ENCODE measurements at regions not wholly inside any gene's neighbourhood (a gene's known extent, or its start where the extent isn't known, plus 50 kb on each side); places are given as distances from the start of the nearest gene placed in this dataset.

DNA sequence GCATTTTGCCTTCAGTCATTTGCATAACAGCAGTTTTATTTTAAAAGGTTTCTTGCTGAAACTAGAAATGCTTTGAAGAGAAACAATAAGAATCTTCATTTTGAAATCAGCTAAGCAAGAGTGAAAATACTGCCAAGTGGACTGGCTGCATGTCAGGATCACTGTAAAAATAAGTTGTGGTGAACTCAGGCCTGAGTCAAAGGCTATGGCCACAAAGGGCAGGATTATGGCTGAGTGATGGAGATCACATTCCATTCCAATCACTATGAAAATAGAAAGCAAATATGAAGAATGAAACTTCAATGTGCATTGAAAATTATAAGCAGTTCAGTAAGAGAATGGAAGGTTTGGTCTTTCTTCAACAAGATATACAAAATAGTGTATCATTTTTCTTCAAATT is 224.5 kb downstream of the PCDH18 start:
- no TSS peak for BruUV-seq (replicated peaks)
- H3K4me1 ChIP-seq (ENCODE audit: insufficient read depth, low read length, poor library complexity, severe bottlenecking) = peaks cover 11% of the 10 kb centered on the region
- H3K9me3 ChIP-seq (ENCODE audit: low read depth, low read length, poor library complexity, severe bottlenecking) = peaks cover 4% of the 10 kb centered on the region
- ChIA-PET POLR2A (ENCODE audit: low non-redundant PET) (no interaction called here), CTCF (no interaction called here)
- H3K36me3 ChIP-seq (ENCODE audit: insufficient read depth, low read length, poor library complexity, severe bottlenecking) = no peaks in the 10 kb centered on the region
- intact Hi-C loops (cut with micrococcal nuclease; ENCODE audit: unreplicated experiment) = no loop called here
- no peak overlapping the region for H3K27ac ChIP-seq (ENCODE audit: low read depth, low read length, poor library complexity, severe bottlenecking)
- no peaks in the 10 kb centered on the region for H3K27me3 ChIP-seq (replicated peaks; ENCODE audit: insufficient read depth, low read depth, low read length, poor library complexity)
- H3K4me3 ChIP-seq (ENCODE audit: low read depth, low read length, poor library complexity, severe bottlenecking) = no peak overlapping the region
- no peak for DNase-seq (ENCODE audit: low spot score)
- TF ChIP-seq EZH2 (IDR thresholded peaks at IDR 0.05; ENCODE audit: borderline replicate concordance, low read depth, low read length, poor library complexity, severe bottlenecking) = no peak
- TF ChIP-seq, protein P1, sequence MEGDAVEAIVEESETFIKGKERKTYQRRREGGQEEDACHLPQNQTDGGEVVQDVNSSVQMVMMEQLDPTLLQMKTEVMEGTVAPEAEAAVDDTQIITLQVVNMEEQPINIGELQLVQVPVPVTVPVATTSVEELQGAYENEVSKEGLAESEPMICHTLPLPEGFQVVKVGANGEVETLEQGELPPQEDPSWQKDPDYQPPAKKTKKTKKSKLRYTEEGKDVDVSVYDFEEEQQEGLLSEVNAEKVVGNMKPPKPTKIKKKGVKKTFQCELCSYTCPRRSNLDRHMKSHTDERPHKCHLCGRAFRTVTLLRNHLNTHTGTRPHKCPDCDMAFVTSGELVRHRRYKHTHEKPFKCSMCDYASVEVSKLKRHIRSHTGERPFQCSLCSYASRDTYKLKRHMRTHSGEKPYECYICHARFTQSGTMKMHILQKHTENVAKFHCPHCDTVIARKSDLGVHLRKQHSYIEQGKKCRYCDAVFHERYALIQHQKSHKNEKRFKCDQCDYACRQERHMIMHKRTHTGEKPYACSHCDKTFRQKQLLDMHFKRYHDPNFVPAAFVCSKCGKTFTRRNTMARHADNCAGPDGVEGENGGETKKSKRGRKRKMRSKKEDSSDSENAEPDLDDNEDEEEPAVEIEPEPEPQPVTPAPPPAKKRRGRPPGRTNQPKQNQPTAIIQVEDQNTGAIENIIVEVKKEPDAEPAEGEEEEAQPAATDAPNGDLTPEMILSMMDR (conservative IDR thresholded peaks at IDR 0.05; ENCODE audit: low read depth, low read length) = no peak

DNA sequence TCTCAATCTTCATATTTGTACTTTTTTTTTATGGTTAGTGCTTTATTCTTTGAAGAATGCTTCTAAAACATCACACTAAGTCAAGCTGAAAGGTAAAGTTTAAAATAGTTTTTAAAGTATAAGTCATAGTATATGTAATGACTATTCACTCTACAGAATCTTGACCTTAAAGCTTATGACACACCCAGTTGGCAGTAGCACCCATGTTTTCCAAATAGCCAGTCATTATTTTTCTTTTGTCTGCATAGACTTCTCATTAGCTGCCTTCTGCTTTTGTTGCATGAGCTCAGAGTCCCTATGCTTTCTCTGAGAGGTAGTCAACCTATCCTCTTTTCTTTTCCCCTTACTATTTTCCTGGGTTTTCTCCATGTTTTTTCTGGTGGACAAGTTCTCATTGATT is 231.5 kb downstream of the PCDH18 start:
- Histone ChIP-seq H3K27me3 (replicated peaks; ENCODE audit: insufficient read depth, low read depth, low read length, poor library complexity) (no peaks in the 10 kb centered on the region), H3K4me3 (ENCODE audit: low read depth, low read length, poor library complexity, severe bottlenecking) (no peak overlapping the region), H3K4me1 (ENCODE audit: insufficient read depth, low read length, poor library complexity, severe bottlenecking) (no peaks in the 10 kb centered on the region), H3K27ac (ENCODE audit: low read depth, low read length, poor library complexity, severe bottlenecking) (no peak overlapping the region), H3K9me3 (ENCODE audit: low read depth, low read length, poor library complexity, severe bottlenecking) (no peaks in the 10 kb centered on the region), H3K36me3 (ENCODE audit: insufficient read depth, low read length, poor library complexity, severe bottlenecking) (no peaks in the 10 kb centered on the region)
- intact Hi-C loops (cut with micrococcal nuclease; ENCODE audit: unreplicated experiment) = no loop called here
- no peak for DNase-seq (ENCODE audit: low spot score)
- BruUV-seq (replicated peaks) = no TSS peak
- CTCF ChIA-PET = interaction anchor here (0.6 kb wide), 1 partner anchor 9 kb away, joined by 3 read pairs; no protein-coding TSS in a partner anchor
- POLR2A ChIA-PET (ENCODE audit: low non-redundant PET) = interaction anchor here (0.6 kb wide), 1 partner anchor 525 kb away, joined by 6 read pairs; no protein-coding TSS in a partner anchor
- TF ChIP-seq, protein P1 (conservative IDR thresholded peaks at IDR 0.05; ENCODE audit: low read depth, low read length) = no peak
- TF ChIP-seq EZH2 (IDR thresholded peaks at IDR 0.05; ENCODE audit: borderline replicate concordance, low read depth, low read length, poor library complexity, severe bottlenecking) = no peak

DNA sequence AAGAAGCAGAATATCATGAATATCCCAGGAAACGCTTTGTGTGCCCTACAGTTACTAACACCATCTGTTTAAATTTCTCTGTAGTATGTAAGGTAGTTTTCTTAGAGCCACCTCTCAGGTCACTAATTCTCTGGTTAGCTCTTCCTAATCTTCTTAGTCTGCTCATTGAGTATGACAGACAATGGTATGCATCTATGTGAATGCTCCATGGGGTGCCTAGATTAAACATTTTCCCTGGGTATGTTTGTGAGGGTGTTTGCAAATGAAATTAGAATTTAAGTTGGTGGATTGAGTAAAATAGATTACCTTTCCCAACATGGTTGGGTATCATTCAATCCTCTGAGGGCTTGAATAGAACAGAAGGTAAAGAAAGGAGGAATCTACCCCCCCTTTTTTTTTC is 233.0 kb downstream of the PCDH18 start:
- H3K27ac ChIP-seq (ENCODE audit: low read depth, low read length, poor library complexity, severe bottlenecking) = no peak overlapping the region
- DNase-seq (ENCODE audit: low spot score) = no peak
- H3K27me3 ChIP-seq (replicated peaks; ENCODE audit: insufficient read depth, low read depth, low read length, poor library complexity) = no peaks in the 10 kb centered on the region
- intact Hi-C loops (cut with micrococcal nuclease; ENCODE audit: unreplicated experiment) = no loop called here
- H3K4me3 ChIP-seq (ENCODE audit: low read depth, low read length, poor library complexity, severe bottlenecking) = no peak overlapping the region
- TF ChIP-seq, protein P1 (conservative IDR thresholded peaks at IDR 0.05; ENCODE audit: low read depth, low read length) = no peak
- TF ChIP-seq EZH2 (IDR thresholded peaks at IDR 0.05; ENCODE audit: borderline replicate concordance, low read depth, low read length, poor library complexity, severe bottlenecking) = no peak
- no peaks in the 10 kb centered on the region for H3K4me1 ChIP-seq (ENCODE audit: insufficient read depth, low read length, poor library complexity, severe bottlenecking)
- BruUV-seq (replicated peaks) = no TSS peak
- ChIA-PET CTCF (no interaction called here), POLR2A (ENCODE audit: low non-redundant PET) (no interaction called here)
- no peaks in the 10 kb centered on the region for H3K9me3 ChIP-seq (ENCODE audit: low read depth, low read length, poor library complexity, severe bottlenecking)
- no peaks in the 10 kb centered on the region for H3K36me3 ChIP-seq (ENCODE audit: insufficient read depth, low read length, poor library complexity, severe bottlenecking)

All from A673 (cell line).